Mammary epithelial cell (primary cell): ENCODE measurements at regions not wholly inside any gene's neighbourhood (a gene's known extent, or its start where the extent isn't known, plus 50 kb on each side); places are given as distances from the start of the nearest gene placed in this dataset.

ENCODE experiments used
- CTCF ChIP-seq, 2 donors: IDR thresholded peaks in 1 of 2; conservative IDR thresholded peaks in 1 of 2; 2 replicates each; pipeline ENCODE4 v1.5.1; 2011 to 2012; ENCODE audit warnings: inconsistent platforms in 2 of 2, low read length in 2 of 2, mild to moderate bottlenecking in 2 of 2, control low read depth in 1 of 2, low read depth in 1 of 2; ENCODE audit not compliant: insufficient read depth in 1 of 2; ENCODE audit errors: extremely low read depth in 1 of 2
- EZH2 ChIP-seq: IDR thresholded peaks from 2 replicates; pipeline ENCODE4 v1.6.1; 2012; ENCODE audit warnings: low read length, inconsistent platforms, borderline replicate concordance

GRCh38 chr1:70840260-70840953 is 207.2 kb downstream of the PTGER3 start:
- TF ChIP-seq CTCF (conservative IDR thresholded peaks at IDR 0.05 in 1 of 2, IDR thresholded peaks at IDR 0.05 in 1 of 2; ENCODE audit: extremely low read depth in 1 of 2, insufficient read depth in 1 of 2, low read depth in 1 of 2, low read length in 2 of 2) (no peak), EZH2 (no peak)
